ENCODE measurements at regions not wholly inside any gene's neighbourhood (a gene's known extent, or its start where the extent isn't known, plus 50 kb on each side); places are given as distances from the start of the nearest gene placed in this dataset.

- Histone ChIP-seq H2AFZ (ENCODE audit: low read depth, low read length) (no peak overlapping the region), H3K4me1 (ENCODE audit: insufficient read depth, low read length) (no peaks in the 10 kb centered on the region), H3K4me3 (ENCODE audit: low read length) (no peak overlapping the region), H3K36me3 (ENCODE audit: insufficient read depth, low read length) (no peaks in the 10 kb centered on the region), H3K9me3 (ENCODE audit: low read length) (no peaks in the 10 kb centered on the region), H3K27me3 (ENCODE audit: insufficient read depth, low read length) (peaks cover 18% of the 10 kb centered on the region)
Observed at GRCh38 chr1:23624440-23624839, 65.1 kb upstream of the ID3 start.

GRCh38 chr1:23622284-23622683, 63.0 kb upstream of the ID3 start:
- peaks cover 30% of the 10 kb centered on the region for H3K27me3 ChIP-seq (ENCODE audit: insufficient read depth, low read length)
- no peaks in the 10 kb centered on the region for H3K36me3 ChIP-seq (ENCODE audit: insufficient read depth, low read length)
- H2AFZ ChIP-seq (ENCODE audit: low read depth, low read length) = no peak overlapping the region
- no peak overlapping the region for H3K4me3 ChIP-seq (ENCODE audit: low read length)
- no peaks in the 10 kb centered on the region for H3K4me1 ChIP-seq (ENCODE audit: insufficient read depth, low read length)
- no peaks in the 10 kb centered on the region for H3K9me3 ChIP-seq (ENCODE audit: low read length)

- peaks cover 30% of the 10 kb centered on the region for H3K27me3 ChIP-seq (ENCODE audit: insufficient read depth, low read length)
- no peaks in the 10 kb centered on the region for H3K4me1 ChIP-seq (ENCODE audit: insufficient read depth, low read length)
- no peak overlapping the region for H3K4me3 ChIP-seq (ENCODE audit: low read length)
- H3K9me3 ChIP-seq (ENCODE audit: low read length) = no peaks in the 10 kb centered on the region
- no peak overlapping the region for H2AFZ ChIP-seq (ENCODE audit: low read depth, low read length)
- H3K36me3 ChIP-seq (ENCODE audit: insufficient read depth, low read length) = no peaks in the 10 kb centered on the region
Observed at GRCh38 chr1:23620605-23621004, 61.3 kb upstream of the ID3 start.

- no peak overlapping the region for H3K4me3 ChIP-seq (ENCODE audit: low read length)
- H3K36me3 ChIP-seq (ENCODE audit: insufficient read depth, low read length) = no peaks in the 10 kb centered on the region
- no peak overlapping the region for H2AFZ ChIP-seq (ENCODE audit: low read depth, low read length)
- H3K4me1 ChIP-seq (ENCODE audit: insufficient read depth, low read length) = no peaks in the 10 kb centered on the region
- H3K27me3 ChIP-seq (ENCODE audit: insufficient read depth, low read length) = peaks cover 30% of the 10 kb centered on the region
- H3K9me3 ChIP-seq (ENCODE audit: low read length) = no peaks in the 10 kb centered on the region
Observed at GRCh38 chr1:23619299-23620188, 60.2 kb upstream of the ID3 start.

GRCh38 chr1:23618586-23619083, 59.3 kb upstream of the ID3 start:
- Histone ChIP-seq H3K4me3 (ENCODE audit: low read length) (no peak overlapping the region), H3K4me1 (ENCODE audit: insufficient read depth, low read length) (no peaks in the 10 kb centered on the region), H3K27me3 (ENCODE audit: insufficient read depth, low read length) (peaks cover 30% of the 10 kb centered on the region), H3K9me3 (ENCODE audit: low read length) (no peaks in the 10 kb centered on the region), H3K36me3 (ENCODE audit: insufficient read depth, low read length) (no peaks in the 10 kb centered on the region), H2AFZ (ENCODE audit: low read depth, low read length) (no peak overlapping the region)

GRCh38 chr1:23617084-23617521, 57.8 kb upstream of the ID3 start:
- Histone ChIP-seq H3K36me3 (ENCODE audit: insufficient read depth, low read length) (no peaks in the 10 kb centered on the region), H3K9me3 (ENCODE audit: low read length) (no peaks in the 10 kb centered on the region), H3K4me1 (ENCODE audit: insufficient read depth, low read length) (no peaks in the 10 kb centered on the region), H3K4me3 (ENCODE audit: low read length) (no peak overlapping the region), H3K27me3 (ENCODE audit: insufficient read depth, low read length) (peaks cover 30% of the 10 kb centered on the region), H2AFZ (ENCODE audit: low read depth, low read length) (no peak overlapping the region)

- Histone ChIP-seq H3K36me3 (ENCODE audit: insufficient read depth, low read length) (no peaks in the 10 kb centered on the region), H3K4me1 (ENCODE audit: insufficient read depth, low read length) (no peaks in the 10 kb centered on the region), H3K9me3 (ENCODE audit: low read length) (no peaks in the 10 kb centered on the region), H3K4me3 (ENCODE audit: low read length) (no peak overlapping the region), H3K27me3 (ENCODE audit: insufficient read depth, low read length) (peaks cover 29% of the 10 kb centered on the region), H2AFZ (ENCODE audit: low read depth, low read length) (no peak overlapping the region)
Observed at GRCh38 chr1:23616292-23616824, 57.1 kb upstream of the ID3 start.

- H2AFZ ChIP-seq (ENCODE audit: low read depth, low read length) = no peak overlapping the region
- H3K9me3 ChIP-seq (ENCODE audit: low read length) = no peaks in the 10 kb centered on the region
- H3K27me3 ChIP-seq (ENCODE audit: insufficient read depth, low read length) = peaks cover 24% of the 10 kb centered on the region
- no peaks in the 10 kb centered on the region for H3K4me1 ChIP-seq (ENCODE audit: insufficient read depth, low read length)
- no peak overlapping the region for H3K4me3 ChIP-seq (ENCODE audit: low read length)
- H3K36me3 ChIP-seq (ENCODE audit: insufficient read depth, low read length) = no peaks in the 10 kb centered on the region
Observed at GRCh38 chr1:23615852-23616251, 56.6 kb upstream of the ID3 start.

- no peaks in the 10 kb centered on the region for H3K9me3 ChIP-seq (ENCODE audit: low read length)
- H3K36me3 ChIP-seq (ENCODE audit: insufficient read depth, low read length) = no peaks in the 10 kb centered on the region
- H3K4me1 ChIP-seq (ENCODE audit: insufficient read depth, low read length) = no peaks in the 10 kb centered on the region
- H3K4me3 ChIP-seq (ENCODE audit: low read length) = no peak overlapping the region
- H3K27me3 ChIP-seq (ENCODE audit: insufficient read depth, low read length) = peaks cover 20% of the 10 kb centered on the region
- H2AFZ ChIP-seq (ENCODE audit: low read depth, low read length) = no peak overlapping the region
Observed at GRCh38 chr1:23615423-23615822, 56.1 kb upstream of the ID3 start.

GRCh38 chr1:23614032-23614660, 54.8 kb upstream of the ID3 start:
- Histone ChIP-seq H3K9me3 (ENCODE audit: low read length) (no peaks in the 10 kb centered on the region), H3K36me3 (ENCODE audit: insufficient read depth, low read length) (no peaks in the 10 kb centered on the region), H2AFZ (ENCODE audit: low read depth, low read length) (no peak overlapping the region), H3K4me3 (ENCODE audit: low read length) (no peak overlapping the region), H3K27me3 (ENCODE audit: insufficient read depth, low read length) (peaks cover 10% of the 10 kb centered on the region), H3K4me1 (ENCODE audit: insufficient read depth, low read length) (no peaks in the 10 kb centered on the region)

- Histone ChIP-seq H3K36me3 (ENCODE audit: insufficient read depth, low read length) (no peaks in the 10 kb centered on the region), H2AFZ (ENCODE audit: low read depth, low read length) (no peak overlapping the region)
Observed at GRCh38 chr1:23613191-23614031, 54.1 kb upstream of the ID3 start.

GRCh38 chr1:23611601-23612327, 52.5 kb upstream of the ID3 start:
- H3K9me3 ChIP-seq (ENCODE audit: low read length) = no peaks in the 10 kb centered on the region
- no peak overlapping the region for H2AFZ ChIP-seq (ENCODE audit: low read depth, low read length)
- H3K4me1 ChIP-seq (ENCODE audit: insufficient read depth, low read length) = no peaks in the 10 kb centered on the region
- no peak overlapping the region for H3K4me3 ChIP-seq (ENCODE audit: low read length)
- no peaks in the 10 kb centered on the region for H3K36me3 ChIP-seq (ENCODE audit: insufficient read depth, low read length)
- no peaks in the 10 kb centered on the region for H3K27me3 ChIP-seq (ENCODE audit: insufficient read depth, low read length)

More at GRCh38 chr1:23613191-23614031, 54.1 kb upstream of the ID3 start:
- Histone ChIP-seq H3K27me3 (ENCODE audit: insufficient read depth, low read length) (peaks cover 3% of the 10 kb centered on the region), H3K4me1 (ENCODE audit: insufficient read depth, low read length) (no peaks in the 10 kb centered on the region), H3K4me3 (ENCODE audit: low read length) (no peak overlapping the region), H3K9me3 (ENCODE audit: low read length) (no peaks in the 10 kb centered on the region)
